ENCODE measurements at regions not wholly inside any gene's neighbourhood (a gene's known extent, or its start where the extent isn't known, plus 50 kb on each side); places are given as distances from the start of the nearest gene placed in this dataset.
"Not testable (repeated sequence)": the region's sequence is repeated elsewhere in the genome, so short reads cannot be mapped to it uniquely, and the experiment has no call there.

GRCh38 chr2:217622205-217623060 is 380.4 kb downstream of the TNS1 start:
- no peak for DNase-seq

GRCh38 chr2:217621391-217621801 is 381.4 kb downstream of the TNS1 start:
- no peak for DNase-seq

- no peak for DNase-seq
These were observed 384.1 kb downstream of the TNS1 start for GRCh38 chr2:217618744-217619143.

GRCh38 chr2:217617616-217618022 is 385.2 kb downstream of the TNS1 start:
- no peak for DNase-seq

GRCh38 chr2:217616936-217617335 is 385.9 kb downstream of the TNS1 start:
- no peak for DNase-seq

GRCh38 chr2:217615171-217615570 is 387.6 kb downstream of the TNS1 start:
- no peak for DNase-seq

GRCh38 chr2:217614498-217614897 is 388.3 kb downstream of the TNS1 start:
- no peak for DNase-seq

- DNase-seq: no peak
These were observed 388.7 kb downstream of the TNS1 start for GRCh38 chr2:217614096-217614495.

- no peak for DNase-seq
These were observed 389.9 kb downstream of the TNS1 start for GRCh38 chr2:217612920-217613319.

GRCh38 chr2:217612211-217612610 is 390.6 kb downstream of the TNS1 start:
- DNase-seq: no peak

GRCh38 chr2:217611626-217612127 is 391.1 kb downstream of the TNS1 start:
- no peak for DNase-seq

GRCh38 chr2:217611056-217611455 is 391.7 kb downstream of the TNS1 start:
- no peak for DNase-seq

GRCh38 chr2:217610401-217610814 is 392.4 kb downstream of the TNS1 start:
- DNase-seq: peak in 3 of 5 donors; percentile 11 to 58 (median 20)

GRCh38 chr2:217609952-217610351 is 392.8 kb downstream of the TNS1 start:
- no peak for DNase-seq

GRCh38 chr2:217606296-217606695 is 396.5 kb downstream of the TNS1 start:
- DNase-seq: no peak

- DNase-seq: no peak
These were observed 398.1 kb downstream of the TNS1 start for GRCh38 chr2:217604527-217605194.

- DNase-seq: no peak
These were observed 401.2 kb downstream of the TNS1 start for GRCh38 chr2:217601601-217602000.

- no peak for DNase-seq
These were observed 402.9 kb downstream of the TNS1 start for GRCh38 chr2:217599906-217600305.

- no peak for DNase-seq
These were observed 405.1 kb downstream of the TNS1 start for GRCh38 chr2:217597681-217598080.

- no peak for DNase-seq
These were observed 405.6 kb downstream of the TNS1 start for GRCh38 chr2:217597145-217597544.

GRCh38 chr2:217593732-217594131 is 409.1 kb downstream of the TNS1 start:
- DNase-seq: no peak

GRCh38 chr2:217588266-217588665 is 414.5 kb downstream of the TNS1 start:
- no peak for DNase-seq

- no peak for DNase-seq
These were observed 417.4 kb downstream of the TNS1 start for GRCh38 chr2:217585362-217585761.

GRCh38 chr2:217580407-217580806 is 422.4 kb downstream of the TNS1 start:
- not testable (repeated sequence) for DNase-seq
